ENCODE measurements at regions not wholly inside any gene's neighbourhood (a gene's known extent, or its start where the extent isn't known, plus 50 kb on each side); places are given as distances from the start of the nearest gene placed in this dataset.

DNA sequence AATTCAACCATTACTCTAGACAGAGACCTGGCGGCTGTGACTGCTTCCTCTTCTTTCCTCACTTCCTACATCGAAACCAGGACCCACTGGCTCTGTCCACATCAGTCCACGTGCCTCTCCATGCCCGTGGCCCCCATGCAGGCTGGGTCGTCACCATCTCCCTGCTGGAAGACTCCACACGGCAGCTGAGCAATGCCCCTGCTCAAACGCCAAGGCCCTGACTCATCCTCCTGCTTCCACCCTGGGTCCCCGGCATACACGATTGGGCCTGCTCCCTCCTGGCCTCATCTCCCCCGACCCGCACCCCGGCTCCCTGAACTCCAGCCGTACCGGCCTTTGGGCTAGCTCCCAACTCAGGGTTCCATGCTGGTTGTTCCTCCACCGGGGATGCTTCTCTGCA is 67.2 kb upstream of the IER5L start:
- H3K27ac ChIP-seq, result no peak overlapping the region
- H4K20me1 ChIP-seq (ENCODE audit: insufficient read depth), result no peaks in the 10 kb centered on the region
- H3F3A ChIP-seq (ENCODE audit: insufficient read depth, low read depth), result no peaks in the 10 kb centered on the region
- DNase-seq, result no peak
- no TSS peak for BruUV-seq (replicated peaks)
- no peak overlapping the region for H3K4me2 ChIP-seq
- TF ChIP-seq, protein P1, sequence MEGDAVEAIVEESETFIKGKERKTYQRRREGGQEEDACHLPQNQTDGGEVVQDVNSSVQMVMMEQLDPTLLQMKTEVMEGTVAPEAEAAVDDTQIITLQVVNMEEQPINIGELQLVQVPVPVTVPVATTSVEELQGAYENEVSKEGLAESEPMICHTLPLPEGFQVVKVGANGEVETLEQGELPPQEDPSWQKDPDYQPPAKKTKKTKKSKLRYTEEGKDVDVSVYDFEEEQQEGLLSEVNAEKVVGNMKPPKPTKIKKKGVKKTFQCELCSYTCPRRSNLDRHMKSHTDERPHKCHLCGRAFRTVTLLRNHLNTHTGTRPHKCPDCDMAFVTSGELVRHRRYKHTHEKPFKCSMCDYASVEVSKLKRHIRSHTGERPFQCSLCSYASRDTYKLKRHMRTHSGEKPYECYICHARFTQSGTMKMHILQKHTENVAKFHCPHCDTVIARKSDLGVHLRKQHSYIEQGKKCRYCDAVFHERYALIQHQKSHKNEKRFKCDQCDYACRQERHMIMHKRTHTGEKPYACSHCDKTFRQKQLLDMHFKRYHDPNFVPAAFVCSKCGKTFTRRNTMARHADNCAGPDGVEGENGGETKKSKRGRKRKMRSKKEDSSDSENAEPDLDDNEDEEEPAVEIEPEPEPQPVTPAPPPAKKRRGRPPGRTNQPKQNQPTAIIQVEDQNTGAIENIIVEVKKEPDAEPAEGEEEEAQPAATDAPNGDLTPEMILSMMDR (conservative IDR thresholded peaks at IDR 0.05), result no peak
- TF ChIP-seq EZH2 (IDR thresholded peaks at IDR 0.05; ENCODE audit: low read depth), result no peak
- no peaks in the 10 kb centered on the region for H3K9me3 ChIP-seq (ENCODE audit: insufficient read depth, low read depth)
- POLR2A ChIA-PET (ENCODE audit: unreplicated experiment), result no interaction called here
- no peaks in the 10 kb centered on the region for H3K4me1 ChIP-seq (replicated peaks; ENCODE audit: insufficient read depth)
- no peaks in the 10 kb centered on the region for H3K36me3 ChIP-seq (ENCODE audit: low read depth)
- H3K4me3 ChIP-seq, result no peak overlapping the region
- H3K9me2 ChIP-seq (ENCODE audit: insufficient read depth), result no peaks in the 10 kb centered on the region
- intact Hi-C loops (cut with micrococcal nuclease; ENCODE audit: unreplicated experiment), result no loop called here
- H3K27me3 ChIP-seq (ENCODE audit: insufficient read depth, low read depth), result no peaks in the 10 kb centered on the region
- CTCF ChIA-PET, result no interaction called here
- no peaks in the 10 kb centered on the region for H3K79me2 ChIP-seq (ENCODE audit: low read depth)
- H2AFZ ChIP-seq, result no peak overlapping the region

DNA sequence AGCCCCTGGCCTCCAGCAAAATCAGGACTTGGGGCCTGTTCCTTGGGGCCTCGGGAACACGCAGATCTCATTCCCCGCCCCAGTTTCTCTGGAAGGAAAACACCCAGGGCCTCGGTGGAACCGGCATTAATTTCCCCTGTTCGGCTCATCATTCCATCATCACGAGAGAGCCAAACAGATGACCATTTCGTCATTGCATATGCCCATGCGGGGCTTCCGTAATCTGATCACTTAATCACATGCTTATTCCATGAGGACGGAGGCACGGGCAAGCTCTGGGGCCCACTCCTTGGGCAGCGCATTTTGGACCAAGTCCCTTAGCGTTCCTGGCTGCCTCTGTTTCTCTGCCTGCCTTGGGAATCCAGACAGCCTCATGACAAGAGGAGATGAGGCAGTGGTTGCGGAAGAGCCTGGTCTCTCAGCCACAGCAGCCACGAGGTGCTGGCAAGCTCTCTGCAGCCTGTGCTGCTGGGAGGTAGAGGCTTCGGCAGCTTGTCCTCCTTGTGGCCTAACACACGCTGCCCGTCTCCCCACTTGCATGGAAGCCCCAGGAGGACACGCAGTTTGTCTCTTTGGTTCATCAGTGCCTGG is 65.0 kb upstream of the IER5L start:
- POLR2A ChIA-PET (ENCODE audit: unreplicated experiment), result no interaction called here
- Histone ChIP-seq H3K4me2 (no peak overlapping the region), H3K27ac (no peak overlapping the region), H3K9me2 (ENCODE audit: insufficient read depth) (no peaks in the 10 kb centered on the region), H3K4me3 (no peak overlapping the region), H2AFZ (no peak overlapping the region), H3K36me3 (ENCODE audit: low read depth) (no peaks in the 10 kb centered on the region), H3K27me3 (ENCODE audit: insufficient read depth, low read depth) (no peaks in the 10 kb centered on the region), H3K9me3 (ENCODE audit: insufficient read depth, low read depth) (no peaks in the 10 kb centered on the region), H4K20me1 (ENCODE audit: insufficient read depth) (no peaks in the 10 kb centered on the region), H3K79me2 (ENCODE audit: low read depth) (no peaks in the 10 kb centered on the region), H3F3A (ENCODE audit: insufficient read depth, low read depth) (peaks cover 7% of the 10 kb centered on the region; the same call in 1 of the 2 replicates), H3K4me1 (replicated peaks; ENCODE audit: insufficient read depth) (no peaks in the 10 kb centered on the region)
- DNase-seq, result no peak
- TF ChIP-seq, protein P1 (conservative IDR thresholded peaks at IDR 0.05), result no peak
- TF ChIP-seq EZH2 (IDR thresholded peaks at IDR 0.05; ENCODE audit: low read depth), result no peak
- CTCF ChIA-PET, result interaction anchor here (0.5 kb wide), 1 partner anchor 61 kb away, joined by 10 read pairs; no protein-coding TSS in a partner anchor
- no TSS peak for BruUV-seq (replicated peaks)
- intact Hi-C loops (cut with micrococcal nuclease; ENCODE audit: unreplicated experiment), result no loop called here

DNA sequence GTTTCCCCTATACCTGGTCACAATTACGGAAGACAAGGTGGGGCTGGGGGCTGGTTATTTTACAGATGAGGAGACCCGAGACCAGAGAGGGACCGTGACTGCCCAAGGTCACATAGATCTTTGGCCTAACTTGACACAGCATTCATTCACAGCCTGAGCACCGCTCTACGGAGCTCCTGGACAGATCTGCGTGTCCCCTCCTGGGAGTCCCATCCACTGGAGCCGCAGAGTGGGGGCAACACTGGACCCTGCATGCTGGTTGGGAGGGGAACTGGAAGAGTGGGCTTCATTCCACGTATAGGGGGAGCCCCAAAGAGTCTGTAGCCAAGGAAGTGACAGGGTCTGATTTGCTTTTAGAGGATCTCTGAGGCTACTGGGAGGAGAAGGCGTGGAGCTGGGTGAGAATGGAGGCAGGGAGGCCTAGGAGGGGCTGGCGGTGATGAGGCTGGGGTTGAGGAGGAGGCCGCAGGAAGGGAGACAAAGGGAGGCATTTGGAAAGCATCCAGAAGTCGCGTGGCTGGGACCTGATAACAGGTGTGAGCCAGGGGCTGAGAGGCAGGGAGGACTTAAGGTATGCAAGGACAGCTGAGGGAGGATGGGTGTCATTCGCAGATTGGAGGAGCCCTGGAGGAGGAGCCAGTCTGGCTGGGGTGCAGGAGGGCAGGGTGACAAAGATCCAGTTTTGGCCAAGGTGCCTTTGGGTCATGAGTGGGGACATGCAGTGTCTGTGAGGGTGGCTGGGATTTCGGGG is 64.3 kb upstream of the IER5L start:
- BruUV-seq (replicated peaks), result no TSS peak
- Histone ChIP-seq H2AFZ (no peak overlapping the region), H3K36me3 (ENCODE audit: low read depth) (no peaks in the 10 kb centered on the region), H3K9me2 (ENCODE audit: insufficient read depth) (no peaks in the 10 kb centered on the region), H3K4me2 (no peak overlapping the region), H3K27me3 (ENCODE audit: insufficient read depth, low read depth) (no peaks in the 10 kb centered on the region), H3K4me3 (no peak overlapping the region), H3K4me1 (replicated peaks; ENCODE audit: insufficient read depth) (peaks cover 4% of the 10 kb centered on the region), H4K20me1 (ENCODE audit: insufficient read depth) (no peaks in the 10 kb centered on the region), H3F3A (ENCODE audit: insufficient read depth, low read depth) (peaks cover 10% of the 10 kb centered on the region; the same call in 1 of the 2 replicates), H3K27ac (no peak overlapping the region), H3K9me3 (ENCODE audit: insufficient read depth, low read depth) (no peaks in the 10 kb centered on the region), H3K79me2 (ENCODE audit: low read depth) (no peaks in the 10 kb centered on the region)
- CTCF ChIA-PET, result no interaction called here
- intact Hi-C loops (cut with micrococcal nuclease; ENCODE audit: unreplicated experiment), result no loop called here
- no peak for DNase-seq
- TF ChIP-seq, protein P1 (conservative IDR thresholded peaks at IDR 0.05), result no peak
- no peak for TF ChIP-seq EZH2 (IDR thresholded peaks at IDR 0.05; ENCODE audit: low read depth)
- POLR2A ChIA-PET (ENCODE audit: unreplicated experiment), result no interaction called here
